Esophagus muscularis mucosa (tissue), 3 donors: ENCODE measurements at regions not wholly inside any gene's neighbourhood (a gene's known extent, or its start where the extent isn't known, plus 50 kb on each side); places are given as distances from the start of the nearest gene placed in this dataset.

Experiments used
- EP300 ChIP-seq: sonication (generic); formaldehyde crosslinking; IDR thresholded peaks from one replicate; pipeline ENCODE4 v1.6.1; 2017; ENCODE audit warnings: antibody characterized with exemption
- TF ChIP-seq, protein P1 (sequence below), 3 experiments: fragments of 200-600 bp in 2 of 3; fragments of 450-650 bp in 1 of 3; sonication (generic) in 2 of 3; IDR thresholded peaks; one replicate each; pipeline ENCODE4 v1.5.1; 2017 to 2019; ENCODE audit warnings: antibody characterized with exemption in 3 of 3, mild to moderate bottlenecking in 2 of 3, moderate library complexity in 1 of 3

GRCh38 chr2:236636261-236636660 lies 66.6 kb downstream of the ACKR3 start:
- no peak for TF ChIP-seq EP300
- TF ChIP-seq, protein P1, sequence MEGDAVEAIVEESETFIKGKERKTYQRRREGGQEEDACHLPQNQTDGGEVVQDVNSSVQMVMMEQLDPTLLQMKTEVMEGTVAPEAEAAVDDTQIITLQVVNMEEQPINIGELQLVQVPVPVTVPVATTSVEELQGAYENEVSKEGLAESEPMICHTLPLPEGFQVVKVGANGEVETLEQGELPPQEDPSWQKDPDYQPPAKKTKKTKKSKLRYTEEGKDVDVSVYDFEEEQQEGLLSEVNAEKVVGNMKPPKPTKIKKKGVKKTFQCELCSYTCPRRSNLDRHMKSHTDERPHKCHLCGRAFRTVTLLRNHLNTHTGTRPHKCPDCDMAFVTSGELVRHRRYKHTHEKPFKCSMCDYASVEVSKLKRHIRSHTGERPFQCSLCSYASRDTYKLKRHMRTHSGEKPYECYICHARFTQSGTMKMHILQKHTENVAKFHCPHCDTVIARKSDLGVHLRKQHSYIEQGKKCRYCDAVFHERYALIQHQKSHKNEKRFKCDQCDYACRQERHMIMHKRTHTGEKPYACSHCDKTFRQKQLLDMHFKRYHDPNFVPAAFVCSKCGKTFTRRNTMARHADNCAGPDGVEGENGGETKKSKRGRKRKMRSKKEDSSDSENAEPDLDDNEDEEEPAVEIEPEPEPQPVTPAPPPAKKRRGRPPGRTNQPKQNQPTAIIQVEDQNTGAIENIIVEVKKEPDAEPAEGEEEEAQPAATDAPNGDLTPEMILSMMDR (IDR thresholded peaks at IDR 0.05) = no peak
